GM19025 (cell line): ENCODE measurements at regions not wholly inside any gene's neighbourhood (a gene's known extent, or its start where the extent isn't known, plus 50 kb on each side); places are given as distances from the start of the nearest gene placed in this dataset.

Experiments used
- ATAC-seq: cut with Tn5 transposase; IDR thresholded peaks from one replicate; pipeline ENCODE4 v1.9.1; 2021; ENCODE audit warnings: mild to moderate bottlenecking, low read depth, moderate library complexity; ENCODE audit not compliant: unreplicated experiment

DNA sequence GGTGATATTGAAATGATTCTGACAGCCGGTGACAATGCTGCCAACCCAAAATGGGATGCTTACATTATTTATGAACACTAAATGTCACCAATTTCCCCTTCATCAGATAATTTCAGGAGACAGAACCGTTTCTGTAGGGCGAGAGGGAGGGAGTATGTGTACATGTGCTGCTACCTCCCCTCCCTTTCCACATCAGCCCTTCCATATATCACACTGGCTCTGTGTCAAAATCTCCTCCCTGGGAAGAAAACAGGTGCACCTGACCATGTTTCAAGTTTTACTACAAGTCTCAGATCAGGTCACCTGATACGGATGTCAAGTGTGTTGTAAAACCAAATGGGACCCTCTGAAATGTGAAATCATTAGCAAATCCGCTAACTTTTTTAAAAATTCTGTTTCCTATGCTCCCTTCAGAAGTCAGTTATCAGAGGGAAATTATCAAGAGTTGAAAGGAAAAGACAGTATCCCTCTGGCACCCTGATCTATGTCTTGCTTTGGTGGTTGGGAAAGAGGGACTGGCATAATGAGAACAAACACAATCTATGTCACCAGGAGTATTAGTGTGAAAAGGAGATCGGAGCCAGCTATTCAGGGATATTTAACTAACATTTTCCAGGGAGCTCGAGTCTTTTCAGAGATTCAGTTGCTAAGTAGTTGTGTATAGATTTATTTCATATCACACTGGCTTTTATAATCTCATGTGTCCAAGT lies 1002.3 kb upstream of the CDH8 start:
- ATAC-seq = no peak

- ATAC-seq = no peak
These were observed 1001.6 kb upstream of the CDH8 start for GRCh38 chr16:63037761-63038396.

GRCh38 chr16:63018581-63019223 lies 982.5 kb upstream of the CDH8 start:
- no peak for ATAC-seq

DNA sequence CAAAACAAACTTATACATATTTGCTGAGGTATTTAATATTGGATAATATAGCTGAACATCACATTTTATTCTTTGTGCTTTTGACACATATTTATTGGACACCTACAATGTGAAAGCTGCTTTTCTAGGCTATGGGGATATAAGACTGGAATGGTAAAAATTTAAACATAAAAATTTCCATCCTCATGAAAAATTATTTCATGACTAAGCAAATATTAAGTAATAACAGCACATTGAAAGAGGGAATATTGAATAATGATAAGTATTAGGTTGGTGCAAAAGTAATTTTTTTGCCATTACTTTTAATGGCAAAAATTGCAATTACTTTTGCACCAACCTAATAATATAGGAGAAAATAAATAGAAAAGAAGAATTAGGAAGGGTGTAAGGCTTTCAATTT lies 972.5 kb upstream of the CDH8 start:
- no peak for ATAC-seq

- no peak for ATAC-seq
These were observed 969.1 kb upstream of the CDH8 start for GRCh38 chr16:63005356-63005755.

DNA sequence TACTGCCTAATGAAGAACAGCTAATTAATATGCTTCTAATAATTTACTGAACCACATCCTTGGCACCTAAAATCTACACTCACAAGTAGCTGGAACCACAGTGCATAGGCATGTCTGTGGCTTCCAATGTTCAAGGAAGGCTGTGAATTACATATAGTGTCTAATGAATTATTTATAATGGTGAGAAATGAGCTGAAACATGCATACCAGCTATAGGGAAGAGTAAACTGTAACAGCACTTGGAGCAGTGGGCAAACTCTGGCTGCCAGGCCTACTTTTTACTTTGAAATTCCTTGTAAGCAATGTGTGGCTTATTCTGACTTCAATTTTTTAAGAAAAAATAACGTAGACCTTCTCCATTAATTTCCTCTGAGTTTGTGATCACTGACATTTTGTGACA lies 953.2 kb upstream of the CDH8 start:
- ATAC-seq = no peak

DNA sequence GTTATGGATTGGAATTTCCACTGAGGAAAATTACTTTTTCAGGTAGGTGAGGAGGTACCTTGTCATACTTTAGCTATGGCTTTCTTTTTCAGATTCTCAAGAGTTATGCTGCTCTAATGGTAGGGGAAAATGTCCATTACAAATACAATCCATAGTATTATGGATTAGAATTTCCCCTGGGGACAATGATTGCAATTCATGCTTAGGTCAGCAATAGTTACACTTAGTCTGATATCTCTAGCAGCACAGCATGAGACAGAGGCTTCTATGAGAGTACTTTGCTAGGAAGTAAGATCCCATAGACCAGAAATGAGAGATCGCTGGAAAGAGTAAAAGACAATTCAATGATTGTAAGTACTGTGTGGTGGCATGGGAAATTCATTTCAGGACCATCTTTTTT lies 949.5 kb upstream of the CDH8 start:
- no peak for ATAC-seq

DNA sequence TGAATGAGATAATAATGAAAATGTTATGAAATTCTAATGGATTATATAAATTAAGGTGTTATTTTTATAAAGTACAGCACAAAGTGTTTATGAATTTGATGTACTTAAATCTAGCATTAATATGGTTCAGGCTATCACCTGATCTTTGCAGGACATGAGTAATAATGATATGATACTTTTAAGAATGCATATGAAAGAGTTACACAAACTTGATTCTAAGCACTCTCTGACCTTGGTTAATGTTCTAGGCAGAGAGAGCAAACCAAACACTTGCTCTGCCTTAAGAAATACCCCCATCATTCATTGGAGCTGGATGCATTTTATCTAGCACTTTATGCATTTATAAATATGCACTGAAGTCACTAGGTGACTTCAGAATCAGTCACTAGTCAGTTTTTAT lies 942.2 kb upstream of the CDH8 start:
- ATAC-seq = no peak

GRCh38 chr16:62977876-62978275 lies 941.6 kb upstream of the CDH8 start:
- no peak for ATAC-seq

DNA sequence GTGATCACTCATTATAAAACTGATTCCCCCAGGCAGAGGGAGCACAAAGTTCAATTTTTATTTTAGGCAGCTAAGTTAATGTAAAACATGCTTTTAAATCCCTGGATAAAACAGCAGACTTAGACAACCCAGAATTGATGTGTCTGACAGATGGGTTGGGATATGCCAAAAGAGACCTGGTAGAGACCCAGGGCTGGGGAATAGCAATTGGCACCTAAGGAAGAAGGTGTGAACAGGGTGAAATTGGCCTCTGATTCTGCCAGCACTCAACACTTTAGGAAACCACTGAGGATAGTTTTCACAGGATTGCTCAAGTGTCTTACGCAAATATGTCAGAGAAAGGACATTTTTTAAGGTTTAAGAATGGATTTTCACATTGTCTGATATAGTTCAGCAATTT lies 938.2 kb upstream of the CDH8 start:
- ATAC-seq = no peak

- ATAC-seq = no peak
These were observed 934.6 kb upstream of the CDH8 start for GRCh38 chr16:62970851-62971250.

DNA sequence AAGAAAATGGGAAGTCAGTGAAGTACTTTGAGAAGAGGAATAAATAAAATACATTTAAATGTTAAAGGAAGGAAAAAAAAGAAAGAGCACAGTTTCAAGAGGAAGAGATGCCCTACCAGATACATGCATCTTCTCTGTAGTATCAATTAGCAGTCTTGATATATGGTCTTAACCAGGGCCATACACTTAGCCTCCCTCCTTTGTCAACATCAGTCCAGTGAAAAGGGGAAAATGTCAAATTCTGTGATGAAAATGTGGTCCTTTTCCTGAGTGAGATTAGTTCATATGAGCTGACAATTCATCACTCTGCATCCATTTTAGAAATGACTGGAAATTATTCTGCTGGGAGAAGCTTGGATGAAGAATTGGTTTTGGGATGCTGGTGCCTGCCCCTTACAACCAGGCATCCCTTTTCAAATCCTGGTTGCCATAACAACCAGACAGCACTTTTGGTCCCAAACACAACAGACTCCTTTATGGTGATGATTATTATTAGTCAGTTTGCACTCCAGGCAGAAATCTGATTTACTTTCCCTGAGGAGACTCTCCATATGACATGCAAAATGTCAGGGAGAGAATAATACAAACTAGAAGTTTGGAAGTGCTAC lies 933.6 kb upstream of the CDH8 start:
- no peak for ATAC-seq

DNA sequence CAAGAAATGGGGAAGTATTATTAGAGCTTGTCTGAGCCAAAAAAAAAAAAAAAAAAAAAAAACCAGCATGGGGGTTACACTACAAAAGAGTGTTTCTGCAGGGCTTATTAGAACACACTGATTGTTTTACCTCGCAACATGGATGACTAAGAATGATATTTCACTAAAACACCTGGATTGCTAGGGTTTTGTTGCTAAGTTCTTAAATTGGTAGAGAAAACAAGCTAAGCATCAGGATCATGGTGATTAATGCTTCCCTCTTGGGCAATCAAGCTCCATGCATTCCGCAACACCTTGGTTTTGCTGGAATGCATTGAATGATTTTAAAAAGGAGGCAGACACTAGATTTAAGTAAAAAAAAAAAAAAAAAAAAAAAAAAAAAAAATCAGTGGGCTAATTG lies 931.4 kb upstream of the CDH8 start:
- no peak for ATAC-seq

GRCh38 chr16:62967163-62967562 lies 930.9 kb upstream of the CDH8 start:
- ATAC-seq = no peak

DNA sequence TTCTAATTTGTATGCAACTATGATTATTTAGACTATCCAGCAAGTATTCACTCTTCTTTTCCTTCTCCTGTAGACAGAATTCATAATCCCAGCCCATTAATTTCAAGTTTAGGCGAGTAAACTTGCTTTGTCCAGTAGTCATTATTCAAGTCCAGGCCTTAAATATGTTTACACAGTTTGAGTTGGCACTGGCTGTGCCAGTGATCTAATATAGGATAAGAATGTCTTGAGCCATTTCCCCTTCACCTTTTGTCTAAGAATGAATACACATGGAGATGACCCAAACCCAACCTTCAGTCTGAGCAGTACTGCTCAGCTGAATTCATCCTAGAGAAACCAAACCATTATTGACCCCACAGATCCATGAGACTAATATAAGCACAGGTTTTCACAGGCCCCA lies 930.4 kb upstream of the CDH8 start:
- no peak for ATAC-seq

- ATAC-seq = no peak
These were observed 929.6 kb upstream of the CDH8 start for GRCh38 chr16:62965831-62966230.

DNA sequence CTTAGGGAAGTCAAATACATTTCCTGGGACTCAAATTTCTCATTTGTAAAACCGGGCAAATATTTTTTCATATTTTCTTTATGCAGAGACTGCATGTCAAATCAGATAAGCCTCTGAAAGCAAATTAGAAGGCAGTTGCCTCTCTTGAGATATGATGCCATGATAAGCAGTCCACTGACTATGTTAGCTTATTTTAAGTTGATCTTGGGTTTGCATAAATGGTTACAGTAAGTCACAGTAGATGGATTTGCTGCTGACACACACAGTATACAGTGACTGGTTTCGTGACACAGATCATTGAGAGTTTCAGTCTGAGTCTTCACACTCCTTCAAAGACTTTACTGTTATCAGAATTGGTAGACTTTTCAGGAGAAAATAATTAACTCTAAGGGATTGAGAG lies 927.6 kb upstream of the CDH8 start:
- ATAC-seq = no peak

GRCh38 chr16:62955033-62955349 lies 918.8 kb upstream of the CDH8 start:
- ATAC-seq = no peak

DNA sequence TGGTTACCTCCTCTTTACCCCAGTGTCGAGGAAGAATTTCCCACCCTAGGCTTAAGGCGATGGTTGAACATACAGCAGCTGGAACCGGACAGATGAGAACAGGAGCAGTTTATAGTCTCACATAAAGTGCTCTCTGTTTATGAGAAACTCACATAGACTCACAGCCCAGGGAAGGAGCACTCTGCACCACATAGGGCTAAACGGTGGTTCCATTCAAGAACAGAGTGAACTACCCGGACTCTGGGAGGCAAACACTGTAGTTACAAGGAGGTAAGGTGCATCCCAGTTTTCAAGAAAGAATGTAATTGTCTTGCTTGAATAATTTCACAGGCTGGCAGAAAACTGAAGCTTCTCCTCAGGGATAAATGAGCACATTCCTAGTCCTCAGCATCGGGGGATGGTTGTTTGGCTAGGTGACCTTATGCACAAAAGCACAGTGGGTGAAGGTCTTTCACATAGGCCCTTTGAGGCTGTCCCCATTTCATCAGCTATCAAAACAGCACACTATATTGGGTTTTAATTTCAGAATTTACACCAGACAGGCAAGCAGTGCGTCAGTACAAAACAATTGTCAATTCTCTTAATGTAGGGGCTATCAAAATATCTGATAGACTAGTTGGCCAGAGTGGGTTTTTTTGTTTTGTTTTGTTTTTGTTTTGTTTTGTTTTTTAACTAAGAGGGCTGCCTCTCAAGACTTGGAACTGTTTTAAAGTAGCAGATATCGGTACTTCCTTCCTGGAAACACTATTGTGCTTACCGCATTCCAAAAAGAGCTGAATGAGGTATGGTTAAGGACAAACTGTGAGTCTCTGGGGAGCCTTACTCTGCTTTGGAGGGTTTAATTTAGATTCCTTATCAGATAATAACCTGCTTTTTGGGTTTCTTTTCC lies 918.1 kb upstream of the CDH8 start:
- no peak for ATAC-seq

DNA sequence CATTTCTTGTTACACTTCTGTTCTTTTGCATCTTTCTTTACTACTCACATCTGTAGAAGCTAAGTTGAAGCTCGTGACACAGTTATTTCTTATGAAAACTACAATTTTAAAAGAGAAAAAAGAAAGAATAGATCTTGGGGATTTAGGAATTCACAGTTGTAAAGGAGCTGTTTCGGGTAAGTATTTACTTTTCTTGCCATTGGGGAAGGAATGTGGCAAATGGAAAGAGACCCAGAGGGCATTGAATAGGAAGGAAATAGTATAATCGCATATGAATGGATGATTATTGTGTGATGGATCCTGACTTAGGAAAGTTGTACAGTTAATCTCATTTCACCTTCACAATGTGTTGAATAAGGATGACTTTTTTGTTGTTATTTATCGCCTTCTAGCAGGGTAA lies 914.1 kb upstream of the CDH8 start:
- ATAC-seq = no peak

- no peak for ATAC-seq
These were observed 904.3 kb upstream of the CDH8 start for GRCh38 chr16:62940569-62940968.
